Caki2 (cell line): ENCODE measurements at regions not wholly inside any gene's neighbourhood (a gene's known extent, or its start where the extent isn't known, plus 50 kb on each side); places are given as distances from the start of the nearest gene placed in this dataset.

ENCODE experiments used
- DNase-seq: peaks from one replicate; pipeline ENCODE4 v3.0.0-alpha.2; 2015; ENCODE audit warnings: low read depth
- in situ Hi-C: cut with HindIII; loops from 2 replicates; pipeline ENCODE4 v1.10.0; 2016; ENCODE audit warnings: low sequenced_read_pairs, low pct_unique_long_range_greater_than_20kb, mixed read lengths

GRCh38 chr6:117145940-117146339, 119.4 kb upstream of the VGLL2 start:
- in situ Hi-C loops, result no loop called here

DNA sequence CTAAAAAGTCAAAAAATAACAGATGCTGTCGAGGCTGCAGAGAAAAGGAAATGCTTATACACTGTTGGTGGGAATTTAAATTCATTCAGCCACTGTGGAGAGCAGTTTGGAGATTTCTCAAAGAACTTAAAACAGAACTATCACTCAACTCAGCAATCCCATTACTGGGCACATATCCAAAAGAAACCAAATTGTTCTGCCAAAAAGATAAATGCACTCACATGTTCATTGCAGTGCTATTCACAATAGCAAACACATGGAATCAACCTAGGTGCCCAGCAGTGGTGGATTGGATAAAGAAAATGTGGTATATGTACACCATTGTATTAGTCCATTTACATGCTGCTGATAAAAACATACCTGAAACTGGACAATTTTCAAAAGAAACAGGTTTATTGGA, 116.0 kb upstream of the VGLL2 start:
- no peak for DNase-seq
- in situ Hi-C loops, result no loop called here

More at GRCh38 chr6:117145940-117146339, 119.4 kb upstream of the VGLL2 start:
- no peak for DNase-seq

DNA sequence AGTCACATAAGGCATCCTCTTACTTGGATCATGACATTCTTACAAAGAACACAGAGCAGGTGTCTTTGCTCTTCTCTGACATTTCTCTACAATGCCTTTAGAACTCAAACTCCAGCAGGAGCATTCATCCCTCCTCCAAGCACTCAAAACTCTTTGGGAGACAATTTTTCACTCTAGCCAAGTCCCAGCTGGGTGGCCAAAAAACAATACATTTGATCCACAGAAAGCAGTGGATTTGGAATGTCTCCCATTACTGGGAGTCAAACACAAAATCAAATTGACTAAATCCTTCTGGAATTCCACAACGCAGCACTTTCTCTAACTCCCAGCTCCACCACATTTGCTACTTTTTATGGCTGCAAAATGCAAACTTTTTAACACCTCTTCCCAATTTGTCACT, 108.6 kb upstream of the VGLL2 start:
- in situ Hi-C loops, result no loop called here
- DNase-seq, result no peak

DNA sequence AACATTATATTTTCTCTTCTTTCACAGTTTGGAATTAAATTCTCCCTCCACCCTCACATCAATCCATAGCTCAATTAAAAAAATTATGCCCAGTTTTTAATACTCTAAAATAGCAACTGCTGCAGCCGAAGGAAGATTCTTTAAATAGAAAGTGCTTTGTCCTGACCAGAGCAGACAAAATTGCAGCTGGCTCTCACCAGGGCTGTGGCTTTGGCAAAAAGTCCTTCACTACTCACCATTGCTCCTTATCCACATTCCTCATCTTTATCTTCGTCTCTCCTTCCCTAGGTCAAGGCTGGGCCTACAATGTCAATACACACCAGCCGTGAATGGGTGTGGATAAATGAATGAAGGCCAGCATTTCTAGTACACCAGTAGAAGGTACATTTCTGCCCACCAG, 107.9 kb upstream of the VGLL2 start:
- in situ Hi-C loops, result no loop called here
- no peak for DNase-seq

DNA sequence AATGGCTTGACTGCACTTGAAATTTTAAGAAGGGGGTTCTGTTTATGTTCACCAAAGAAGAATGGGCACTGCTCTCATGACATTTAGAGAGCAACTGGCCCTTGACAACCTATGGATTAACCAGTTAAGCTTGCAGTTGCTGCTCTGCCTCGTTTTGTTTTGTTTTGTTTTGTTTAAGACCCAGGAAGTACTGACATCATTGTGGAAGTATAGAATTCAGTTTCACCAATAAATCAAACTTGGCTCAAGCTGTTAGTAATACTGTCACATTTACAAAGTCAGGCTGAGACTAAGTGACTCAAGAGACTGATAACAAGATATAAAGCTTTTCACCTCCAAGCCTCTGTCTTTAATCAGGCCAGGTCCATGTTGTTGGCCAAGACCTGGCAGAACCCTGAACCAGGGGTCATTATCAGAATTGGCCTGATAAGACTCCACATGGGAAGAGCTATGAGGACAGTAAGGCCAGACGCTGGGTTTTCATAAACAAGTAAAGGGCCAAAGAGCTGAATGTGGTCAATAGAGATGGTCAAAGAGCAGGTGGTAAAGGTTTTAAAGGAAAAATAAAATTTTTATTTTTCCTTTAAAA, 99.4 kb upstream of the VGLL2 start:
- in situ Hi-C loops, result no loop called here
- no peak for DNase-seq

DNA sequence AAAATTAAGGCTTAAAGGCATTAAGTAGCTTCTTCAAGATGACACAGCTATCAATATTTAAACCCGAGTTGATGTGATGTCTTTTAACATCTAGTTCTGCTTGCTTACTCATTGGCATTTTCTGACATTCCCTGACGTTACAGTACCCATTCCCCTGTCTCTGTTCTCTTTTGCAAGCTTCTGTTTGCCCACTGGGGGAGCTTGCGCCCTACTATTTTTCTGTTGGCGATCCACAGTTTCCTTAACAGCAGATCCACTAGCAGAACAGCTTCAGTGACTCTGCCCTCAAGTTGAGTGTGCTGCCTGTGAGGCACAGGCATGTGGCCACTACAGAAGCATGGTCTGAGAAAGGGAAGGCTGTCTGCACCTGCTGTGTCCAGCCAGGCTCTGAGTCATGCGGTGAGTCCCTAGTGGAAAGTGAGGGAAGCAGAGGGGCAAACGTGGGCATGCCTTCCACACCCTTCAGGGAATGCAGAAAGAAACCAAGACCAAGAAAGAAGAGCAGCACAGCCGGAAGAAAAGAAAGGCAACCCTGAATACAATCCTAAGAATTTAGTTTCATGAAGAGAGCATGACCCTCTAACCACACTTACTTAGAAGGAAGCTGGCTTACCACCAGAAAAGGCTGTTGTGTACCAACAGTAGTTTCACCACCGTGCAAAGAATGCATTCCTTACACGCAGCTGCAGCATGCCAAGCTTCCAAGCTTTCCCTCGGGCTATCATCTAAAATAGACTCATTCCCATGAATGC, 97.7 kb upstream of the VGLL2 start:
- in situ Hi-C loops, result no loop called here
- DNase-seq, result peak; percentile 92

DNA sequence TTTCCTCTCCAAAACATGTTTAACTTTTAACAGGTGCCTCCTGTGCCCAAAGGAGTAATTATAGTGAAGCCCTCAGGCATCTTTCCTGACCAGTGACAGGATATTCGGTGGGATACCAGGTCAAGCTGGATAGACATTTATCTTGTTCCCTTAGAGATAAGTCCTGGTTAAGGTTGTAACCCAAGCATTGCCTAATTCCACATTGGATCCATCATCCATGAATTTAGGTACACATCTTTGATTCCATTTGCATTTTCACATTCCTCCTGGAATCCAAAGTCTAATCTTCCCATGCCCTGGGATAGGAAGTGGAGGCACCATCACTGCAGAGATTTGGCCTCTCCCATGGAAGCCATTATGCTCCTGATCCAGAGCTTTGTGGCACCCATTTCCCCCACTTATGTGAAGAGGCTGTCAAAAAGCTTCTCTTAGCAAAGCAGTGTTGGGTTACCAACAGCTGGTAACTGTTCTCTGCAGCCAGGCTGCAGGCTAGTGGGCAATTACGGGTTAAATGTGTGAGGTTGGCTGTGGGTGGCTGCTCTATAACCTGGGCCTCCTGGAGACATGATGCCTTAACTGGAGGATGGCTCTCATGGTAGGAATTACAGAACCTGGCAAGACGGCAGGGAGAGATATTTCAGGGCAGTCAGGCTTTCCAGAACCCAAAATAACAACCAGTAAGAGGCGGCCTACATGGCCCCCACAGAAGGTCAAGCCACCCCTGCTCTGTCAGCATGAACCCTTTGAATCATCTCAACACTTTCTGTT, 96.9 kb upstream of the VGLL2 start:
- in situ Hi-C loops, result no loop called here
- DNase-seq, result no peak

GRCh38 chr6:117169064-117169665, 96.2 kb upstream of the VGLL2 start:
- in situ Hi-C loops, result no loop called here
- no peak for DNase-seq

- in situ Hi-C loops, result no loop called here
- peak; percentile 30 for DNase-seq
These were observed 95.5 kb upstream of the VGLL2 start for GRCh38 chr6:117169781-117170281.

DNA sequence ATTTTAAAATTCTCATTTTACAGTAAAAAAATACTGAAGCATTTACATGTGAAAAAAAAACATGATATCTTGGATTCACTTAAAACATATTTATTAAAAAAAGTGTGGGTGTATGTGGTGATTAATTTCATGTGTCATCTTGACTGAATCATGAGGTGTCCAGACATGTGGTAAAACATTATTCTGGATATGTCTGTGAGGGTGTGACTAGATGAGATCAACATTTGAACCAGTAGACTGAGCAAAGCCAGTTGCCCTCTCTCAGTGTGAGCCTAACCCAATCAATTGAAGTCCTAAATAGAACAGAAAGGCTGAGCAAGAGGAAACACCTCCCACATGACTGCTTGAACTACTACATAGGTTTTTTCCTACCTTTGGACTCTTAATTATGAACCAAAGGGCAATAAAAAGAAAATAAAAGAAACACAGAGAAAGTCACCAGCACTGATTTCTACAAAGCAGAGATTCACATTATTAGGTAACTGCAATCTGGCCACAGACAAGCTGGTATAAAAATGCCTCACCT, 90.5 kb upstream of the VGLL2 start:
- in situ Hi-C loops, result no loop called here
- DNase-seq, result no peak

DNA sequence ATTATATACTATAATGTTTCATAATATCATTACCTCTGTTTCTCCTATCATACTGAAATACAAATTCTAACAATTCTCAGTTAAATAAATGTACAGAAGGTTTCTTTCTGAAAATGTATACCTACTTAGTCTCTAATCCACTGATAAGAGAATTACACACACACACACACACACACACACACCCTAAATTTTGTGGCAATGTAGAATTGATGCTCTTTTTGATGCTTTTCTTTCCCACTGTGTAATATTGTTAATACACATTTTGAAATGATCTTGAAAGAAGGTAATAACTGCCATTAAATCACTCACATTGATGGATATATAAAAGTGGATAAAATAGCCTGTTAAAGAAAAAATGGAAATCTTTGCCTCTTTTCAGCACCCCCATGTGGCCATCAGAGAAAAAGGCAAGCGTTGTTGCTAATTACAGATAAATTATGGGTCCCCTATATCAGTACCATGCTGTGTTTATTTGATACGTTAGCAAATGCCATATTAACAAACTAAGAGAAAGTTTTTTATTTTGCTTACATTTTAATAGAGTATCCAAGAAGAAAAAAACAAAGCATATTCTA, 76.6 kb upstream of the VGLL2 start:
- DNase-seq, result no peak
- in situ Hi-C loops, result no loop called here

DNA sequence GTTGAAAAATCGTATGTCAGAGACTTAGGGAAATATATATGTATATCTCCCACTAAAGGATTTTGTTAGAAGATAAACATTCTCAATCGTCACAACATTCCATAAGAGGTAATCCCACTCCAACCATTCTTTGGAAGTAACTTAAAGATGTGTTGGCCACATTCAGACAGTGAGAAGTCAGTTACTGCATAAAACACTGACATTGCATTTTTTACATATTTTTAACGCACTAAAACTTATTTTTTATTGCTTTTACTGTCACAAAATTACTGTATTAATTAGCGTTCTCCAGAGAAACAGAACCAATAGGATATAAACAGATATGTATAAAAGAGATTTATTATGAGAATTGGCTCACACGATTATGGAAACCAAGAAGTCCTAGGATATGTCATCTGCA, 74.3 kb upstream of the VGLL2 start:
- in situ Hi-C loops, result no loop called here
- DNase-seq, result no peak

- in situ Hi-C loops, result no loop called here
- DNase-seq, result no peak
These were observed 73.9 kb upstream of the VGLL2 start for GRCh38 chr6:117191448-117191847.

- in situ Hi-C loops, result no loop called here
These were observed 71.1 kb upstream of the VGLL2 start for GRCh38 chr6:117194271-117194670.

DNA sequence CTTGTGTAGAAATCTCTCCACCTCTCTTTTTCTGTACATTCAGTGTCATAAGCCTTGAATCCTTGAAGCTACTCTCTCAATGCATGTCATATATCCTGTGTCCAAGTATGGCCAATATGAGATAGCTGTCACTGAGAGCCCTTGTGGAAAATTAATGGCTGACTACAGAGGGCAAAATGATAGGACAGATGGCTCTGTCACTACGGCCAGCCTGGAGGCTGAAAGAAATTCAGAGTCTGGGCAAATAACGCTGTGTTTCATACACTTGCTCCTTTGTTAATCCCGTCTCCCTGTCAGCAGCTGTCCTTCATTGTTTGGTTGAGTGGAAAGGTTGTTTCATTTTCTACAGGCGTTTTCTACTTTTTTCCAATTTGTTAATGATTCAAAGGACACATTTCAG, 70.4 kb upstream of the VGLL2 start:
- no peak for DNase-seq
- in situ Hi-C loops, result no loop called here

More at GRCh38 chr6:117194271-117194670, 71.1 kb upstream of the VGLL2 start:
- no peak for DNase-seq

DNA sequence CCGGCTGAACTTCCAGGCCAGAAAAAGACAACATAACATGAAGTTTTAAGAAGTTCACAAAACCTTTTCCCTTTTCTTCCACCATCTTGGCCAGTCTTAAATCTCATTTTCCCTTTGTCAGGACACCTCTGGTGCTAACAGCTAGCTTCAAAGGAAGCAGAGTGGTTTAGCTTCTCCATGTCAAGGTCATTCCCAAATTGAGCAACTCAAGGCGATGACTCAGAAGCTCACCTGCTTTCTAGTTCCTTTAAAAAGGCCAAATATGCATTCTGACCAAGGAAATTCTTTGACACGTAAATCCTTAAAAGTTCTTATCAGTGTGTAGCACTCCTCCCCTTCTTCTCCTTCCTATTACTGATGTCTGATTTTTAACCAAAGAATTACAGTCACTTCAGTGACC, 69.6 kb upstream of the VGLL2 start:
- DNase-seq, result no peak
- in situ Hi-C loops, result no loop called here

DNA sequence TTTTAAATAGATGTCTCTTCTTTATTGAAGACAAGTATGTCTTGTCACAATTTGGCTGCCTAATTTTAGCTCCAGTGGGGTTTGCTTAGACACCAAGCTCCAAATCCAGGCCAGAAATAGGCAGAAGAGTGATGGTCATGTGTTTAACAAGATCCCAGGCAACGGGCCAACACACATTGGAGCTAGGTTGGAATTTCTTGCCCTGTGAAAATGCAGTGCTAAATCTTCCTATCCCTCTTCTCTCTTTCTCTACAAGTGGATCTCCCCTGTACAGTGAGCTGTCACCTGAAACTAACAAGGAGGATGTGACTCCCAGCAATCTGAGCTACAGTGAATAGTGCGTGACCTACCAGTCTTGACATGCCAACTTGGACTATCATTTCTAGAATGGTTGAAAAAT, 65.3 kb upstream of the VGLL2 start:
- in situ Hi-C loops, result no loop called here

GRCh38 chr6:117204903-117205302, 60.5 kb upstream of the VGLL2 start:
- DNase-seq, result no peak
- in situ Hi-C loops, result no loop called here

More for the DNA sequence above, 65.3 kb upstream of the VGLL2 start:
- DNase-seq, result no peak
